ENCODE measurements at regions not wholly inside any gene's neighbourhood (a gene's known extent, or its start where the extent isn't known, plus 50 kb on each side); places are given as distances from the start of the nearest gene placed in this dataset.
"Not testable (repeated sequence)": the region's sequence is repeated elsewhere in the genome, so short reads cannot be mapped to it uniquely, and the experiment has no call there.

GRCh38 chr2:13696601-13697000 lies 935.9 kb upstream of the LRATD1 start:
- no peak overlapping the region for H3K4me3 ChIP-seq (ENCODE audit: low read depth, low read length)
- TF ChIP-seq CTCF (IDR thresholded peaks at IDR 0.05; ENCODE audit: insufficient read depth, low read depth, low read length, missing control alignments) = no peak
- no peak for DNase-seq (ENCODE audit: low read depth)

GRCh38 chr2:13698847-13699246 lies 933.7 kb upstream of the LRATD1 start:
- DNase-seq (ENCODE audit: low read depth) = no peak
- H3K4me3 ChIP-seq (ENCODE audit: low read depth, low read length) = no peak overlapping the region
- TF ChIP-seq CTCF (IDR thresholded peaks at IDR 0.05; ENCODE audit: insufficient read depth, low read depth, low read length, missing control alignments) = no peak

GRCh38 chr2:13699939-13700338 lies 932.6 kb upstream of the LRATD1 start:
- DNase-seq (ENCODE audit: low read depth); H3K4me3 ChIP-seq (ENCODE audit: low read depth, low read length): not testable (repeated sequence)

- TF ChIP-seq CTCF (IDR thresholded peaks at IDR 0.05; ENCODE audit: insufficient read depth, low read depth, low read length, missing control alignments) = no peak
- H3K4me3 ChIP-seq (ENCODE audit: low read depth, low read length) = no peak overlapping the region
- DNase-seq (ENCODE audit: low read depth) = no peak
Measured at GRCh38 chr2:13711154-13711553, 921.4 kb upstream of the LRATD1 start.

- no peak for DNase-seq (ENCODE audit: low read depth)
- H3K4me3 ChIP-seq (ENCODE audit: low read depth, low read length) = no peak overlapping the region
- no peak for TF ChIP-seq CTCF (IDR thresholded peaks at IDR 0.05; ENCODE audit: insufficient read depth, low read depth, low read length, missing control alignments)
Measured at GRCh38 chr2:13714466-13714865, 918.1 kb upstream of the LRATD1 start.

GRCh38 chr2:13725945-13726344 lies 906.6 kb upstream of the LRATD1 start:
- H3K4me3 ChIP-seq (ENCODE audit: low read depth, low read length) = no peak overlapping the region
- no peak for DNase-seq (ENCODE audit: low read depth)
- no peak for TF ChIP-seq CTCF (IDR thresholded peaks at IDR 0.05; ENCODE audit: insufficient read depth, low read depth, low read length, missing control alignments)

GRCh38 chr2:13745330-13745729 lies 887.2 kb upstream of the LRATD1 start:
- no peak overlapping the region for H3K4me3 ChIP-seq (ENCODE audit: low read depth, low read length)
- TF ChIP-seq CTCF (IDR thresholded peaks at IDR 0.05; ENCODE audit: insufficient read depth, low read depth, low read length, missing control alignments) = no peak
- peak; percentile 37 for DNase-seq (ENCODE audit: low read depth)

- no peak for TF ChIP-seq CTCF (IDR thresholded peaks at IDR 0.05; ENCODE audit: insufficient read depth, low read depth, low read length, missing control alignments)
- no peak for DNase-seq (ENCODE audit: low read depth)
- no peak overlapping the region for H3K4me3 ChIP-seq (ENCODE audit: low read depth, low read length)
Measured at GRCh38 chr2:13751955-13752354, 880.6 kb upstream of the LRATD1 start.
